GM12891 (cell line): ENCODE measurements at regions not wholly inside any gene's neighbourhood (a gene's known extent, or its start where the extent isn't known, plus 50 kb on each side); places are given as distances from the start of the nearest gene placed in this dataset.

ENCODE experiments used
- DNase-seq: peaks from one replicate; pipeline ENCODE4 v3.0.0; 2011; ENCODE audit warnings: low spot score; ENCODE audit not compliant: insufficient read length
- FAIRE-seq: peaks from 2 replicates; lab custom pipeline; 2011; peaks lifted over from hg19 to GRCh38; lab: Jason Lieb, UNC
- PAX5 ChIP-seq: IDR thresholded peaks from 2 replicates; pipeline ENCODE4 v1.6.1; 2011; ENCODE audit warnings: low read length, moderate library complexity, mild to moderate bottlenecking; ENCODE audit not compliant: insufficient read depth, severe bottlenecking
- POLR2A ChIP-seq: IDR thresholded peaks from 2 replicates; pipeline ENCODE4 v1.6.1; 2011; ENCODE audit warnings: low read depth, low read length, control low read depth
- POLR2AphosphoS5 ChIP-seq: IDR thresholded peaks from 2 replicates; pipeline ENCODE4 v1.6.1; 2011; ENCODE audit warnings: low read depth, low read length, control low read depth
- POU2F2 ChIP-seq: IDR thresholded peaks from 2 replicates; pipeline ENCODE4 v1.6.1; 2011; ENCODE audit warnings: low read depth, mild to moderate bottlenecking, control low read depth, low read length, moderate library complexity
- SPI1 ChIP-seq: IDR thresholded peaks from 2 replicates; pipeline ENCODE4 v1.6.1; 2011; ENCODE audit warnings: low read depth, low read length, control low read depth
- TAF1 ChIP-seq: IDR thresholded peaks from 2 replicates; pipeline ENCODE4 v1.6.1; 2011; ENCODE audit warnings: low read depth, low read length, control low read depth

- DNase-seq (no peak), FAIRE-seq (no peak)
- TF ChIP-seq POLR2A = no peak
- no peak for TF ChIP-seq POU2F2
- no peak for TF ChIP-seq PAX5
- no peak for TF ChIP-seq SPI1
- TF ChIP-seq TAF1 = no peak
- no peak for TF ChIP-seq POLR2AphosphoS5
Measured at GRCh38 chr15:78691167-78691850, 50.3 kb upstream of the CHRNB4 start.
